A673 (cell line): ENCODE measurements at regions not wholly inside any gene's neighbourhood (a gene's known extent, or its start where the extent isn't known, plus 50 kb on each side); places are given as distances from the start of the nearest gene placed in this dataset.

Experiments used
- BruUV-seq: library from RNA; stranded (reverse); fragments of 400-500 nt; replicated peaks from 2 replicates; lab custom pipeline; 2021; lab: Mats Ljungman, UMichigan
- CTCF ChIA-PET: fragments of 300-600 bp; sonication (Branson Sonifier 250); formaldehyde crosslinking; loops from one replicate; lab custom pipeline; 2022; ENCODE audit warnings: antibody characterized with exemption; lab: Charles Lee
- POLR2A ChIA-PET: fragments of 300-600 bp; sonication (Branson Sonifier 250); formaldehyde crosslinking; loops from one replicate; lab custom pipeline; 2022; ENCODE audit warnings: antibody characterized with exemption; ENCODE audit not compliant: low non-redundant PET; lab: Charles Lee
- DNase-seq: peaks from one replicate; pipeline ENCODE4 v3.0.0-alpha.2; 2015; ENCODE audit warnings: low spot score
- H3K27ac ChIP-seq: fragments of 200-600 bp; sonication (generic); 2 replicates; pipeline ENCODE4 v1.5.1; 2016; ENCODE audit warnings: mixed run types, low read depth, mild to moderate bottlenecking, mixed read lengths, antibody characterized with exemption, low read length; ENCODE audit not compliant: poor library complexity, severe bottlenecking
- H3K27me3 ChIP-seq: fragments of 200-600 bp; sonication (generic); replicated peaks from 2 replicates; pipeline ENCODE4 v1.6.1; 2017; ENCODE audit warnings: mixed run types, low read depth, mild to moderate bottlenecking, mixed read lengths, antibody characterized with exemption, low read length; ENCODE audit not compliant: insufficient read depth, poor library complexity
- H3K36me3 ChIP-seq: fragments of 200-600 bp; sonication (generic); 2 replicates; pipeline ENCODE4 v1.6.1; 2016; ENCODE audit warnings: mixed run types, mild to moderate bottlenecking, mixed read lengths, antibody characterized with exemption, low read length; ENCODE audit not compliant: insufficient read depth, poor library complexity, severe bottlenecking
- H3K4me1 ChIP-seq: fragments of 200-600 bp; sonication (generic); 2 replicates; pipeline ENCODE4 v1.6.1; 2017; ENCODE audit warnings: mixed run types, mild to moderate bottlenecking, mixed read lengths, antibody characterized with exemption, low read length; ENCODE audit not compliant: insufficient read depth, poor library complexity, severe bottlenecking
- H3K4me3 ChIP-seq: fragments of 200-600 bp; sonication (generic); 2 replicates; pipeline ENCODE4 v1.5.1; 2016; ENCODE audit warnings: low read depth, mixed run types, mild to moderate bottlenecking, mixed read lengths, low read length; ENCODE audit not compliant: poor library complexity, severe bottlenecking
- H3K9me3 ChIP-seq: fragments of 200-600 bp; sonication (generic); 2 replicates; pipeline ENCODE4 v1.6.1; 2016; ENCODE audit warnings: mixed run types, low read depth, mild to moderate bottlenecking, mixed read lengths, antibody characterized with exemption, low read length; ENCODE audit not compliant: poor library complexity, severe bottlenecking
- EZH2 ChIP-seq: fragments of 200-600 bp; sonication (generic); IDR thresholded peaks from 2 replicates; pipeline ENCODE4 v1.6.1; 2017; ENCODE audit warnings: borderline replicate concordance, low read depth, mild to moderate bottlenecking, mixed read lengths, antibody characterized with exemption, low read length; ENCODE audit not compliant: poor library complexity, severe bottlenecking
- intact Hi-C: fragments of 100-400 bp; cut with micrococcal nuclease; formaldehyde crosslinking; loops from one replicate; pipeline ENCODE4 v1.10.0; 2022; ENCODE audit not compliant: unreplicated experiment
- TF ChIP-seq, protein P1 (sequence below): fragments of 300-800, 200-600 bp; sonication (generic); conservative IDR thresholded peaks from 2 replicates; pipeline ENCODE4 v1.5.1; 2017; ENCODE audit warnings: low read depth, mild to moderate bottlenecking, antibody characterized with exemption, low read length, moderate library complexity, mixed read lengths

DNA sequence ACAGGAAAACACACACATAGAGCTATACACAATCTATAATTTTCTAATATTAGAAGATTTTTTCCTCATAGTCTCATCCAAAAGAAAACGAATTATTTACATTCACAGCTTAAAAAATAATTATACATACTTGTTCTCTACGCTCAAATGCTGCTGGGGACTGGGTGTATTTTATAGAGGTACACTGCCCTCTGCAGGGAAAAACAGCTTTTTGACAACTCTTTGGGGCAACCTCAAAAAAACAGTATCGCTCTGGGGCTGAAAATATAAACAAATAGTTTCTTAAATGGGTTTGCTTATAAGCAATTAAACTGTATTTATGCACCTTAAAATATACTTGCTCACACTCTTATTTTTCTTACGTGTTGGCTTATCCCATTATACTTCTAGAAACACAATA, 261.8 kb upstream of the PSMD7 start:
- BruUV-seq = no TSS peak
- no peaks in the 10 kb centered on the region for H3K9me3 ChIP-seq
- H3K4me1 ChIP-seq = no peaks in the 10 kb centered on the region
- ChIA-PET CTCF (interaction anchor here (0.6 to 1.5 kb wide), 4 partner anchors 192 to 1910 kb away, joined by 3 to 12 read pairs (median 5); no protein-coding TSS in a partner anchor), POLR2A (no interaction called here)
- H3K27ac ChIP-seq = no peak overlapping the region
- TF ChIP-seq, protein P1, sequence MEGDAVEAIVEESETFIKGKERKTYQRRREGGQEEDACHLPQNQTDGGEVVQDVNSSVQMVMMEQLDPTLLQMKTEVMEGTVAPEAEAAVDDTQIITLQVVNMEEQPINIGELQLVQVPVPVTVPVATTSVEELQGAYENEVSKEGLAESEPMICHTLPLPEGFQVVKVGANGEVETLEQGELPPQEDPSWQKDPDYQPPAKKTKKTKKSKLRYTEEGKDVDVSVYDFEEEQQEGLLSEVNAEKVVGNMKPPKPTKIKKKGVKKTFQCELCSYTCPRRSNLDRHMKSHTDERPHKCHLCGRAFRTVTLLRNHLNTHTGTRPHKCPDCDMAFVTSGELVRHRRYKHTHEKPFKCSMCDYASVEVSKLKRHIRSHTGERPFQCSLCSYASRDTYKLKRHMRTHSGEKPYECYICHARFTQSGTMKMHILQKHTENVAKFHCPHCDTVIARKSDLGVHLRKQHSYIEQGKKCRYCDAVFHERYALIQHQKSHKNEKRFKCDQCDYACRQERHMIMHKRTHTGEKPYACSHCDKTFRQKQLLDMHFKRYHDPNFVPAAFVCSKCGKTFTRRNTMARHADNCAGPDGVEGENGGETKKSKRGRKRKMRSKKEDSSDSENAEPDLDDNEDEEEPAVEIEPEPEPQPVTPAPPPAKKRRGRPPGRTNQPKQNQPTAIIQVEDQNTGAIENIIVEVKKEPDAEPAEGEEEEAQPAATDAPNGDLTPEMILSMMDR = peak; percentile 58
- no peak for TF ChIP-seq EZH2
- H3K36me3 ChIP-seq = no peaks in the 10 kb centered on the region
- H3K4me3 ChIP-seq = no peak overlapping the region
- peak; percentile 49 for DNase-seq
- intact Hi-C loops = loop anchor here (5.0 to 10.0 kb wide), 3 partner anchors 67 to 468 kb away; no protein-coding TSS in a partner anchor
- H3K27me3 ChIP-seq = no peaks in the 10 kb centered on the region

DNA sequence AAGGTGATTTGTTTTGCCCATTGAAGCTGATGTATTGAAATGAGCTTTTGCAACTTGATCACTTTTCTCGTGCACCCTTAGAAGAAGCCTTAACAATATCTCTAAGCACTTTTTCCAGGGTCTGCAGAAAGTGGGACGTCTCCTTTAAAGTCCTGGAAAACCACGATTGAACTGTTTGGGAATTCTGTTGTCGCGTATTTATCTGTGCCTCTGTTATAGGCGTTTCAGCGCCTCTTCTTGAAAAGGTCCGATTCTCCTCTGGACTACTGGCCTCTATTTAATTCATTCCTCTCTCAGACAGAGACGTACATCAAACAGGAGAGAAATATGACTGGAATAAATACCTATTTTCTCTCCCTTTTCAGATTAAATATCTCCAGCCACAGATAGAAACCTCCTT, 262.4 kb upstream of the PSMD7 start:
- no TSS peak for BruUV-seq

DNA sequence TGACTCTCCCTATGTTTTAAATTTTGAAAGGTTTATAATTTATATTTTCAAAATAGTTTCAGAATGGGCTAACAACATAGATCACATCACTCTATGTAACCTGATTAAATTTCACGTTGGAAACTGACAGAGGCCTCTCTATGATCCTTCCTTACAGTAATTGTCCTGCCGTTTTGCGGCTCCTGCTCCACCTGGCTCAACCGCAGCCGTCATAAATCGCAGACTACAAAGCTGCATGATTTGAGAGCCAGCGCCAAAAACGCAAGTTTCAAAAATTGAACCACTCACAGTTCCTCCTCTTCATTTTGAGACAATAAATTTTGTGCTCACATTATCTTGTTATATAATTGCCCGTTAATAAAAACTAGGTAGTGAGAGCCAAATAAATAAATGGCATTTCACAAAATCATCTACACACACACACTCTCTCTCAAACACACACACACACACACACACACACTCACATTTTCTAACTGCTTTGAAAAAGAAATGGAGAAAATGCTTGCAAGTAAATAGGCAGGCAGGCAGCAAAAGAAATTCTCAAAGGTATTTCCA, 263.1 kb upstream of the PSMD7 start:
- H3K36me3 ChIP-seq = no peaks in the 10 kb centered on the region
- H3K4me3 ChIP-seq = no peak overlapping the region
- no peak for DNase-seq
- ChIA-PET POLR2A (interaction anchor here (0.5 kb wide), 1 partner anchor 271 kb away, joined by 4 read pairs; no protein-coding TSS in a partner anchor), CTCF (no interaction called here)
- BruUV-seq = no TSS peak
- no peak overlapping the region for H3K27ac ChIP-seq
- H3K9me3 ChIP-seq = no peaks in the 10 kb centered on the region
- intact Hi-C loops = loop anchor here (5.0 to 10.0 kb wide), 2 partner anchors 319 to 466 kb away; no protein-coding TSS in a partner anchor
- H3K4me1 ChIP-seq = no peaks in the 10 kb centered on the region
- H3K27me3 ChIP-seq = no peaks in the 10 kb centered on the region
- TF ChIP-seq EZH2 = no peak
- TF ChIP-seq, protein P1 = no peak

More for the DNA sequence above, 262.4 kb upstream of the PSMD7 start:
- H3K4me3 ChIP-seq = no peak overlapping the region
- H3K27ac ChIP-seq = no peak overlapping the region
- H3K9me3 ChIP-seq = no peaks in the 10 kb centered on the region
- H3K36me3 ChIP-seq = no peaks in the 10 kb centered on the region
- no peak for TF ChIP-seq EZH2
- TF ChIP-seq, protein P1 = no peak
- no peaks in the 10 kb centered on the region for H3K4me1 ChIP-seq
- ChIA-PET POLR2A (no interaction called here), CTCF (interaction anchor here (0.6 to 1.5 kb wide), 4 partner anchors 192 to 1909 kb away, joined by 3 to 12 read pairs (median 5); no protein-coding TSS in a partner anchor)
- intact Hi-C loops = loop anchor here (5.0 to 10.0 kb wide), 2 partner anchors 319 to 467 kb away; no protein-coding TSS in a partner anchor
- DNase-seq = no peak
- no peaks in the 10 kb centered on the region for H3K27me3 ChIP-seq
